Hypothalamus (tissue), 51 donors: ENCODE measurements at regions not wholly inside any gene's neighbourhood (a gene's known extent, or its start where the extent isn't known, plus 50 kb on each side); places are given as distances from the start of the nearest gene placed in this dataset.

Experiments
- DNase-seq, 51 donors: peaks; one replicate each; lab custom pipeline; 2025; lab: John Stamatoyannopoulos, UW

- DNase-seq = no peak
These were observed 204.2 kb upstream of the ISX start for GRCh38 chr22:34861787-34862186.

- no peak for DNase-seq
These were observed 199.9 kb upstream of the ISX start for GRCh38 chr22:34866081-34866480.

- no peak for DNase-seq
These were observed 199.3 kb upstream of the ISX start for GRCh38 chr22:34866495-34867131.

- no peak for DNase-seq
These were observed 188.5 kb upstream of the ISX start for GRCh38 chr22:34877506-34877905.

GRCh38 chr22:34878171-34878570 lies 187.8 kb upstream of the ISX start:
- no peak for DNase-seq

GRCh38 chr22:34879001-34879400 lies 187.0 kb upstream of the ISX start:
- no peak for DNase-seq

GRCh38 chr22:34880662-34881061 lies 185.3 kb upstream of the ISX start:
- no peak for DNase-seq

- DNase-seq = no peak
These were observed 184.5 kb upstream of the ISX start for GRCh38 chr22:34881453-34881852.

- no peak for DNase-seq
These were observed 180.1 kb upstream of the ISX start for GRCh38 chr22:34885852-34886251.

GRCh38 chr22:34886391-34886790 lies 179.6 kb upstream of the ISX start:
- DNase-seq = no peak

- no peak for DNase-seq
These were observed 179.1 kb upstream of the ISX start for GRCh38 chr22:34886812-34887211.

- DNase-seq = no peak
These were observed 168.8 kb upstream of the ISX start for GRCh38 chr22:34897126-34897525.

- no peak for DNase-seq
These were observed 163.6 kb upstream of the ISX start for GRCh38 chr22:34902335-34902734.

- DNase-seq = no peak
These were observed 162.5 kb upstream of the ISX start for GRCh38 chr22:34903416-34903815.

GRCh38 chr22:34904486-34904885 lies 161.5 kb upstream of the ISX start:
- DNase-seq = no peak

- no peak for DNase-seq
These were observed 152.1 kb upstream of the ISX start for GRCh38 chr22:34913826-34914225.

- no peak for DNase-seq
These were observed 151.1 kb upstream of the ISX start for GRCh38 chr22:34914846-34915245.

- peak in 1 of 51 donors; percentile 24 for DNase-seq
These were observed 148.7 kb upstream of the ISX start for GRCh38 chr22:34917239-34917638.

GRCh38 chr22:34931026-34931425 lies 134.9 kb upstream of the ISX start:
- no peak for DNase-seq

GRCh38 chr22:34934261-34934660 lies 131.7 kb upstream of the ISX start:
- DNase-seq = peak in 1 of 51 donors; percentile 1

- no peak for DNase-seq
These were observed 122.1 kb upstream of the ISX start for GRCh38 chr22:34943830-34944229.

GRCh38 chr22:34946339-34946985 lies 119.5 kb upstream of the ISX start:
- DNase-seq = no peak

- DNase-seq = peak in 5 of 51 donors; percentile 1 to 6 (median 5)
These were observed 115.5 kb upstream of the ISX start for GRCh38 chr22:34950489-34950888.
